DND-41 (cell line): ENCODE measurements at regions not wholly inside any gene's neighbourhood (a gene's known extent, or its start where the extent isn't known, plus 50 kb on each side); places are given as distances from the start of the nearest gene placed in this dataset.

Source experiments
- ATAC-seq: fragments of 200-7000 bp; cut with Tn5 transposase; 3 replicates; pipeline ENCODE4 v1.9.1; 2021; ENCODE audit warnings: low read depth; ENCODE audit not compliant: insufficient read depth
- DNase-seq: peaks from one replicate; pipeline ENCODE4 v3.0.0-alpha.2; 2020
- H2AFZ ChIP-seq: 2 replicates; pipeline ENCODE4 v1.6.0; 2012; ENCODE audit warnings: low read depth, low read length
- H3K27ac ChIP-seq: 2 replicates; pipeline ENCODE4 v1.5.1; 2012; ENCODE audit warnings: low read length, inconsistent platforms
- H3K27me3 ChIP-seq: fragments of 200-600 bp; sonication (generic); 2 replicates; pipeline ENCODE4 v1.6.0; 2012; ENCODE audit warnings: low read length, mild to moderate bottlenecking, inconsistent platforms; ENCODE audit not compliant: insufficient read depth, poor library complexity
- H3K36me3 ChIP-seq: 2 replicates; pipeline ENCODE4 v1.5.1; 2012; ENCODE audit warnings: low read length, inconsistent platforms; ENCODE audit not compliant: insufficient read depth
- H3K4me1 ChIP-seq: 2 replicates; pipeline ENCODE4 v1.5.1; 2012; ENCODE audit warnings: mild to moderate bottlenecking, low read length; ENCODE audit not compliant: insufficient read depth
- H3K4me2 ChIP-seq: 2 replicates; pipeline ENCODE4 v1.6.0; 2012; ENCODE audit warnings: mild to moderate bottlenecking, moderate library complexity, low read length, inconsistent platforms; ENCODE audit not compliant: insufficient read depth
- H3K4me3 ChIP-seq, 2 experiments: fragments of 200-600 bp in 1 of 2; shearing (Covaris generic) in 1 of 2; 2 replicates each; pipeline ENCODE4 v1.5.1; 2012 to 2016; ENCODE audit warnings: inconsistent platforms in 2 of 2, low read length in 2 of 2, mild to moderate bottlenecking in 2 of 2, low read depth in 1 of 2, moderate library complexity in 1 of 2
- H3K79me2 ChIP-seq: 2 replicates; pipeline ENCODE4 v1.6.0; 2012; ENCODE audit warnings: low read length, inconsistent platforms; ENCODE audit not compliant: insufficient read depth
- H3K9ac ChIP-seq: 2 replicates; pipeline ENCODE4 v1.6.0; 2012; ENCODE audit warnings: low read depth, mild to moderate bottlenecking, inconsistent platforms, low read length, moderate library complexity
- H3K9me3 ChIP-seq: 2 replicates; pipeline ENCODE4 v1.5.1; 2012; ENCODE audit warnings: low read length, moderate library complexity, mild to moderate bottlenecking, inconsistent platforms; ENCODE audit not compliant: insufficient read depth, severe bottlenecking
- H4K20me1 ChIP-seq: 2 replicates; pipeline ENCODE4 v1.6.0; 2012; ENCODE audit warnings: low read length; ENCODE audit not compliant: insufficient read depth
- CTCF ChIP-seq: IDR thresholded peaks from 2 replicates; pipeline ENCODE4 v1.5.1; 2012; ENCODE audit warnings: borderline replicate concordance, low read length, moderate library complexity, mild to moderate bottlenecking; ENCODE audit not compliant: poor library complexity, severe bottlenecking; ENCODE audit errors: extremely low read depth
- EZH2 ChIP-seq: IDR thresholded peaks from 3 replicates; pipeline ENCODE4 v1.6.1; 2012; ENCODE audit warnings: borderline replicate concordance, low read depth, mild to moderate bottlenecking, moderate library complexity, low read length, inconsistent platforms; ENCODE audit not compliant: severe bottlenecking

- Histone ChIP-seq H3K79me2 (no peaks in the 10 kb centered on the region), H3K4me1 (no peaks in the 10 kb centered on the region), H3K36me3 (no peaks in the 10 kb centered on the region), H3K27me3 (peaks cover 6% of the 10 kb centered on the region), H3K9me3 (no peaks in the 10 kb centered on the region), H3K4me3 (no peak overlapping the region), H2AFZ (no peak overlapping the region), H3K4me2 (no peak overlapping the region), H3K9ac (no peak overlapping the region), H4K20me1 (no peaks in the 10 kb centered on the region), H3K27ac (no peak overlapping the region)
- no peak for ATAC-seq
- DNase-seq = no peak
- TF ChIP-seq CTCF (no peak), EZH2 (no peak)
Measured at GRCh38 chr2:11068079-11068741, 87.1 kb upstream of the SLC66A3 start.

- H3K27me3 ChIP-seq = peaks cover 6% of the 10 kb centered on the region
- no peak for TF ChIP-seq CTCF
- no peak for TF ChIP-seq EZH2
- no peak overlapping the region for H3K9ac ChIP-seq
- H3K27ac ChIP-seq = no peak overlapping the region
- no peaks in the 10 kb centered on the region for H3K79me2 ChIP-seq
- no peak overlapping the region for H2AFZ ChIP-seq
- no peaks in the 10 kb centered on the region for H3K36me3 ChIP-seq
- no peak for ATAC-seq
- no peak overlapping the region for H3K4me2 ChIP-seq
- H3K4me3 ChIP-seq = no peak overlapping the region
- no peak for DNase-seq
- no peaks in the 10 kb centered on the region for H4K20me1 ChIP-seq
- no peaks in the 10 kb centered on the region for H3K9me3 ChIP-seq
- H3K4me1 ChIP-seq = no peaks in the 10 kb centered on the region
Measured at GRCh38 chr2:11068856-11069526, 86.3 kb upstream of the SLC66A3 start.

- H3K36me3 ChIP-seq = no peaks in the 10 kb centered on the region
- no peaks in the 10 kb centered on the region for H4K20me1 ChIP-seq
- no peak overlapping the region for H2AFZ ChIP-seq
- no peaks in the 10 kb centered on the region for H3K9me3 ChIP-seq
- ATAC-seq = no peak
- H3K4me2 ChIP-seq = no peak overlapping the region
- DNase-seq = no peak
- no peak overlapping the region for H3K4me3 ChIP-seq
- no peak for TF ChIP-seq CTCF
- no peak for TF ChIP-seq EZH2
- no peaks in the 10 kb centered on the region for H3K79me2 ChIP-seq
- no peak overlapping the region for H3K27ac ChIP-seq
- H3K4me1 ChIP-seq = no peaks in the 10 kb centered on the region
- H3K27me3 ChIP-seq = peaks cover 6% of the 10 kb centered on the region
- no peak overlapping the region for H3K9ac ChIP-seq
Measured at GRCh38 chr2:11069566-11070185, 85.6 kb upstream of the SLC66A3 start.
